ENCODE measurements at regions not wholly inside any gene's neighbourhood (a gene's known extent, or its start where the extent isn't known, plus 50 kb on each side); places are given as distances from the start of the nearest gene placed in this dataset.

GRCh38 chr13:54705738-54706137 is 1677.1 kb downstream of the OLFM4 start:
- intact Hi-C loops (cut with micrococcal nuclease), result no loop called here
- no peak overlapping the region for H3K4me3 ChIP-seq (replicated peaks in 1 of 3; ENCODE audit: insufficient read depth in 1 of 3, low read depth in 1 of 3, low read length in 3 of 3)
- no peaks in the 10 kb centered on the region for H3K9me1 ChIP-seq (replicated peaks; ENCODE audit: control insufficient read depth, extremely low read depth, insufficient read depth, low read length)
- H3K4me2 ChIP-seq (ENCODE audit: insufficient read depth, low read length), result no peak overlapping the region
- no TSS peak for BruUV-seq (replicated peaks)
- H3K4me1 ChIP-seq (ENCODE audit: control insufficient read depth, extremely low read depth, insufficient read depth, low read length), result no peaks in the 10 kb centered on the region
- TF ChIP-seq POLR2A (IDR thresholded peaks at IDR 0.05; ENCODE audit: low read depth, low read length) (no peak), MYC (IDR thresholded peaks at IDR 0.05; ENCODE audit: low read depth, low read length) (no peak), CTCF (IDR thresholded peaks at IDR 0.05; ENCODE audit: extremely low read depth in 1 of 2, insufficient read depth in 1 of 2, low read depth in 1 of 2, low read length in 2 of 2) (no peak)
- dilution Hi-C loops (cut with MboI; ENCODE audit: extremely low pct_ligation_motif_present, low sequenced_read_pairs), result no loop called here
- ChIA-PET POLR2A (no interaction called here), CTCF (no interaction called here)
- H3K9ac ChIP-seq (replicated peaks; ENCODE audit: extremely low read depth, insufficient read depth, low read length), result no peak overlapping the region
- no peaks in the 10 kb centered on the region for H4K20me1 ChIP-seq (replicated peaks; ENCODE audit: control insufficient read depth, extremely low read depth, insufficient read depth, low read length)
- no peaks in the 10 kb centered on the region for H3K36me3 ChIP-seq (ENCODE audit: control insufficient read depth in 2 of 2, extremely low read depth in 1 of 2, insufficient read depth in 2 of 2, low read length in 2 of 2)
- H3K27me3 ChIP-seq (ENCODE audit: control insufficient read depth in 2 of 2, insufficient read depth in 2 of 2, low read length in 2 of 2), result no peaks in the 10 kb centered on the region
- FAIRE-seq, result no peak
- no peaks in the 10 kb centered on the region for H3K79me2 ChIP-seq (ENCODE audit: control insufficient read depth, insufficient read depth, low read length)
- H2AFZ ChIP-seq (ENCODE audit: low read depth, low read length), result no peak overlapping the region
- H3K27ac ChIP-seq (ENCODE audit: insufficient read depth, low read depth, low read length), result no peak overlapping the region
- no peaks in the 10 kb centered on the region for H3K9me3 ChIP-seq (replicated peaks; ENCODE audit: control insufficient read depth, insufficient read depth, low read length)
- no peak for DNase-seq (ENCODE audit: low read depth, low spot score)

- dilution Hi-C loops (cut with MboI; ENCODE audit: extremely low pct_ligation_motif_present, low sequenced_read_pairs) (no loop called here), intact Hi-C loops (cut with micrococcal nuclease) (no loop called here)
- TF ChIP-seq MAX (IDR thresholded peaks at IDR 0.05; ENCODE audit: insufficient read depth, insufficient read length) (no peak), POLR2AphosphoS5 (IDR thresholded peaks at IDR 0.05; ENCODE audit: insufficient read depth, low read depth, low read length) (no peak), EZH2 (IDR thresholded peaks at IDR 0.05; ENCODE audit: borderline replicate concordance, low read depth, low read length, severe bottlenecking) (no peak), JUN (IDR thresholded peaks at IDR 0.05; ENCODE audit: borderline replicate concordance, insufficient read depth, insufficient read length, low read depth) (no peak), FOS (IDR thresholded peaks at IDR 0.05; ENCODE audit: borderline replicate concordance, insufficient read depth, low read length) (no peak), GATA2 (IDR thresholded peaks at IDR 0.05; ENCODE audit: insufficient read depth, insufficient read length, low read depth, low read length) (no peak), CTCF (IDR thresholded peaks at IDR 0.05; ENCODE audit: extremely low read depth in 1 of 2, insufficient read depth in 1 of 2, low read depth in 1 of 2, low read length in 2 of 2) (no peak), MYC (IDR thresholded peaks at IDR 0.05; ENCODE audit: low read depth, low read length) (no peak), POLR2A (IDR thresholded peaks at IDR 0.05; ENCODE audit: low read depth, low read length) (no peak)
- no peaks in the 10 kb centered on the region for H3K9me3 ChIP-seq (replicated peaks; ENCODE audit: control insufficient read depth, insufficient read depth, low read length)
- H2AFZ ChIP-seq (ENCODE audit: low read depth, low read length), result no peak overlapping the region
- CTCF ChIA-PET, result no interaction called here
- DNase-seq (ENCODE audit: low read depth, low spot score) (no peak), FAIRE-seq (no peak)
- no peak overlapping the region for H3K27ac ChIP-seq (ENCODE audit: insufficient read depth, low read depth, low read length)
- no peaks in the 10 kb centered on the region for H3K4me1 ChIP-seq (ENCODE audit: control insufficient read depth, extremely low read depth, insufficient read depth, low read length)
- no peaks in the 10 kb centered on the region for H3K27me3 ChIP-seq (ENCODE audit: control insufficient read depth in 2 of 2, insufficient read depth in 2 of 2, low read length in 2 of 2)
- H3K79me2 ChIP-seq (ENCODE audit: control insufficient read depth, insufficient read depth, low read length), result no peaks in the 10 kb centered on the region
- no TSS peak for BruUV-seq (replicated peaks)
- no peak overlapping the region for H3K4me2 ChIP-seq (ENCODE audit: insufficient read depth, low read length)
- no peak overlapping the region for H3K4me3 ChIP-seq (replicated peaks in 1 of 3; ENCODE audit: insufficient read depth in 1 of 3, low read depth in 1 of 3, low read length in 3 of 3)
- H3K9me1 ChIP-seq (replicated peaks; ENCODE audit: control insufficient read depth, extremely low read depth, insufficient read depth, low read length), result no peaks in the 10 kb centered on the region
- no peaks in the 10 kb centered on the region for H3K36me3 ChIP-seq (ENCODE audit: control insufficient read depth in 2 of 2, extremely low read depth in 1 of 2, insufficient read depth in 2 of 2, low read length in 2 of 2)
- no peaks in the 10 kb centered on the region for H4K20me1 ChIP-seq (replicated peaks; ENCODE audit: control insufficient read depth, extremely low read depth, insufficient read depth, low read length)
- no peak overlapping the region for H3K9ac ChIP-seq (replicated peaks; ENCODE audit: extremely low read depth, insufficient read depth, low read length)
- POLR2A ChIA-PET, result no interaction called here
Observed at GRCh38 chr13:54706336-54706735, 1677.7 kb downstream of the OLFM4 start.
